ENCODE measurements at regions not wholly inside any gene's neighbourhood (a gene's known extent, or its start where the extent isn't known, plus 50 kb on each side); places are given as distances from the start of the nearest gene placed in this dataset.

DNA sequence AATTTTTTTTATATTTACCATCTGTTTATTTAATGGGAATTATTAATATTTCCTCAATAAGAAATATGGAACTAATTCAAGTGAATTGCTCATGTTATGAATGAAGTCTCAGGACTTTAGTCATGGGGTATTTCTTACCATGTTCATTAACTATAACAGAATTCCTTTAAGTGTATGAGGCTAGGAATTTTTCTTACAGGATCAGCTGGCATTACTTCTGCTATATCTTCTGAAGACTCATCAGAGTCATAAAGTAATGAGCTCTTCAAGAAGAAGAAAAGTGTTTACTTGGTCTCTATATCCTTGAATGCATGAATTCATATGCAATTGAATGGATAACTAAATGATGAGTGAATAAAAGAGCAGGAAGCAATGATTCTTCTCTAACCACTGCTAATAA, 486.8 kb upstream of the THBS1 start:
- POLR2A ChIA-PET (ENCODE audit: low non-redundant PET) = no interaction called here
- no peak overlapping the region for H3K27ac ChIP-seq
- no peak for DNase-seq (ENCODE audit: low spot score)

DNA sequence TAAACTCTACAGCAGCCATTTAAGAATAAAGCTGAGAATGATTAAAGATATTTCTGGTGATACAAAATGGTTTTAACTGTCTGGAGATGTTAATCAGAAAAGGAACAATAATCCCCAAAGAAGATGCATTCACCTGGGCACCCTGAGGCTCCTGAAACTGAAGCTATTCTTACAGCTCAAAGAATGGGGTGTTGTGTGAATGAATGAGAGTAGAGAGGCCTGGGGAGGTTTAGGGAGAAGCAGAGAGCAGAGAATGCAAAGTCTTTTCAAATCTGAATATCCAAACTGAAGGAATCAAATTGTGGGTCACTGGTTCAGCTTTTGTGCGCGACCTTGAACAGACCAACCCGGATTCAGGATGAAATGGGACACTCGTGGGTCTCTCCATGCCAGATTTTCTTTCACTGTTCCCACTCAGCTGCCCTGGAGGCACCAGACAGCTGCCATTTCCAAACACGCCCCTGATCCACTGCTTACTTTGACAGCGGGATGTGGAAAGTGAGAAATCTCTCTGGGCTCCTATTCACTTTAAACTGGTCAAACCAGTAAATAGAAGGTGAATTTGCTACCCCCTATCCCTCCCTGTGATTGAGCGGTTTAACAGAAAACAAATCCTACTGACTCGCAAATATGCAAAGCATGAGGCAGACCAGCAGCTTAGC, 485.5 kb upstream of the THBS1 start:
- DNase-seq (ENCODE audit: low spot score) = no peak
- ChIA-PET POLR2A (ENCODE audit: low non-redundant PET) (no interaction called here), CTCF (interaction anchor here (0.6 kb wide), 1 partner anchor 58 kb away, joined by 3 read pairs; no protein-coding TSS in a partner anchor)
- no peak for TF ChIP-seq CTCF (conservative IDR thresholded peaks at IDR 0.05; ENCODE audit: low read depth)
- no peak overlapping the region for H3K27ac ChIP-seq

More for the DNA sequence above, 486.8 kb upstream of the THBS1 start:
- no peak for TF ChIP-seq CTCF (conservative IDR thresholded peaks at IDR 0.05; ENCODE audit: low read depth)
- CTCF ChIA-PET = interaction anchor here (0.5 kb wide), 1 partner anchor 882 kb away, joined by 4 read pairs; no protein-coding TSS in a partner anchor

GRCh38 chr15:39096608-39097205, 484.2 kb upstream of the THBS1 start:
- H3K27ac ChIP-seq = no peak overlapping the region
- CTCF ChIA-PET = interaction anchor here (0.8 kb wide), 1 partner anchor 1203 kb away, joined by 5 read pairs; no protein-coding TSS in a partner anchor
- TF ChIP-seq CTCF (conservative IDR thresholded peaks at IDR 0.05; ENCODE audit: low read depth) = no peak

GRCh38 chr15:39099524-39099923, 481.4 kb upstream of the THBS1 start:
- TF ChIP-seq CTCF (conservative IDR thresholded peaks at IDR 0.05; ENCODE audit: low read depth) = no peak
- CTCF ChIA-PET = interaction anchor here (0.8 kb wide), 1 partner anchor 70 kb away, joined by 5 read pairs; no protein-coding TSS in a partner anchor
- no peak overlapping the region for H3K27ac ChIP-seq
- POLR2A ChIA-PET (ENCODE audit: low non-redundant PET) = no interaction called here
- DNase-seq (ENCODE audit: low spot score) = no peak

More at GRCh38 chr15:39096608-39097205, 484.2 kb upstream of the THBS1 start:
- DNase-seq (ENCODE audit: low spot score) = no peak
- POLR2A ChIA-PET (ENCODE audit: low non-redundant PET) = no interaction called here

DNA sequence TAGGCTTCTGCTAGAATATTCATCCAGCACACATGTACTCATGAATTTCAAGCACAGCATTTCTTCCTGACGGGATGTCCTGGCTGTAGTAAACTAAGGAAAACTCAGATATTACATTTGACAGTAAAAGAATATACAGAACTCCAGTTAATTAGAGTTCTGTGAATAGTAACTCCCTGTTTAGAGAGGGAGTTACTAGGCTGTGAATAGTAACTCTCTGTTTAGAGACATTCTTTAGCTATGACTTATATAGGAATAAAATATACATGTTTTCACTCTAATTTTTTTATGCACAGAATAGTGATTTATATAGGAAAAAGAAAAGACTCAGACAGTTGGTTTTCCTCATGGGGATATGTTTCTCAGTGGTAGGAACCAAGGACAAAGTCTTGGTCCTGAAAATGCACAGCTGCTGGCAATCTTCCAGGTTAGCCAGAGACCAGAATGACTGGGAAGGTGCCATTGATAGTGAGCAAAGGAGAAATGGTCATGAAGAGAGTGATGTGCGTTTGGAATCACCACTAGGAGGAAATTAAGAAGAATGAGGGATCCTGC, 480.7 kb upstream of the THBS1 start:
- no peak for DNase-seq (ENCODE audit: low spot score)
- TF ChIP-seq CTCF (conservative IDR thresholded peaks at IDR 0.05; ENCODE audit: low read depth) = no peak
- CTCF ChIA-PET = interaction anchor here (0.8 kb wide), 1 partner anchor 69 kb away, joined by 5 read pairs; no protein-coding TSS in a partner anchor
- POLR2A ChIA-PET (ENCODE audit: low non-redundant PET) = no interaction called here
- no peak overlapping the region for H3K27ac ChIP-seq

- TF ChIP-seq CTCF (conservative IDR thresholded peaks at IDR 0.05; ENCODE audit: low read depth) = no peak
- DNase-seq (ENCODE audit: low spot score) = no peak
- ChIA-PET CTCF (no interaction called here), POLR2A (ENCODE audit: low non-redundant PET) (no interaction called here)
- no peak overlapping the region for H3K27ac ChIP-seq
These were observed 478.4 kb upstream of the THBS1 start for GRCh38 chr15:39102431-39102830.

Measured in RWPE1 (cell line).